Bronchial epithelial cell (primary cell): ENCODE measurements at regions not wholly inside any gene's neighbourhood (a gene's known extent, or its start where the extent isn't known, plus 50 kb on each side); places are given as distances from the start of the nearest gene placed in this dataset.
"Not testable (repeated sequence)": the region's sequence is repeated elsewhere in the genome, so short reads cannot be mapped to it uniquely, and the experiment has no call there.

Source experiments
- DNase-seq: peaks from one replicate; pipeline ENCODE4 v3.0.0-alpha.2; 2010; ENCODE audit warnings: low read depth
- FAIRE-seq: peaks from 2 replicates; lab custom pipeline; 2011; peaks lifted over from hg19 to GRCh38; lab: Jason Lieb, UNC
- H3K27me3 ChIP-seq: 2 replicates; pipeline ENCODE4 v1.5.1; 2011; ENCODE audit warnings: low read length; ENCODE audit not compliant: control insufficient read depth, insufficient read depth
- H3K36me3 ChIP-seq: 2 replicates; pipeline ENCODE4 v1.5.1; 2011; ENCODE audit warnings: low read length; ENCODE audit not compliant: control insufficient read depth, insufficient read depth
- H3K4me3 ChIP-seq: 2 replicates; pipeline ENCODE4 v1.5.1; 2011; ENCODE audit warnings: mild to moderate bottlenecking, low read depth, low read length, control low read depth
- TF ChIP-seq, protein P1 (sequence below): IDR thresholded peaks from 2 replicates; pipeline ENCODE4 v1.5.1; 2011; ENCODE audit warnings: mild to moderate bottlenecking, moderate library complexity, low read length, control low read depth, inconsistent platforms; ENCODE audit not compliant: insufficient read depth, severe bottlenecking

GRCh38 chr4:13815231-13815630 is 187.7 kb upstream of the BOD1L1 start:
- H3K4me3 ChIP-seq, result no peak overlapping the region
- TF ChIP-seq, protein P1, sequence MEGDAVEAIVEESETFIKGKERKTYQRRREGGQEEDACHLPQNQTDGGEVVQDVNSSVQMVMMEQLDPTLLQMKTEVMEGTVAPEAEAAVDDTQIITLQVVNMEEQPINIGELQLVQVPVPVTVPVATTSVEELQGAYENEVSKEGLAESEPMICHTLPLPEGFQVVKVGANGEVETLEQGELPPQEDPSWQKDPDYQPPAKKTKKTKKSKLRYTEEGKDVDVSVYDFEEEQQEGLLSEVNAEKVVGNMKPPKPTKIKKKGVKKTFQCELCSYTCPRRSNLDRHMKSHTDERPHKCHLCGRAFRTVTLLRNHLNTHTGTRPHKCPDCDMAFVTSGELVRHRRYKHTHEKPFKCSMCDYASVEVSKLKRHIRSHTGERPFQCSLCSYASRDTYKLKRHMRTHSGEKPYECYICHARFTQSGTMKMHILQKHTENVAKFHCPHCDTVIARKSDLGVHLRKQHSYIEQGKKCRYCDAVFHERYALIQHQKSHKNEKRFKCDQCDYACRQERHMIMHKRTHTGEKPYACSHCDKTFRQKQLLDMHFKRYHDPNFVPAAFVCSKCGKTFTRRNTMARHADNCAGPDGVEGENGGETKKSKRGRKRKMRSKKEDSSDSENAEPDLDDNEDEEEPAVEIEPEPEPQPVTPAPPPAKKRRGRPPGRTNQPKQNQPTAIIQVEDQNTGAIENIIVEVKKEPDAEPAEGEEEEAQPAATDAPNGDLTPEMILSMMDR, result no peak
- no peaks in the 10 kb centered on the region for H3K36me3 ChIP-seq
- H3K27me3 ChIP-seq, result no peaks in the 10 kb centered on the region
- FAIRE-seq, result no peak
- no peak for DNase-seq

- no peaks in the 10 kb centered on the region for H3K27me3 ChIP-seq
- DNase-seq, result no peak
- FAIRE-seq, result no peak
- no peak overlapping the region for H3K4me3 ChIP-seq
- TF ChIP-seq, protein P1, result no peak
- H3K36me3 ChIP-seq, result no peaks in the 10 kb centered on the region
Observed at GRCh38 chr4:13816472-13816871, 188.9 kb upstream of the BOD1L1 start.

- Histone ChIP-seq H3K36me3 (no peaks in the 10 kb centered on the region), H3K27me3 (no peaks in the 10 kb centered on the region), H3K4me3 (no peak overlapping the region)
- TF ChIP-seq, protein P1, result no peak
- DNase-seq (no peak), FAIRE-seq (no peak)
Observed at GRCh38 chr4:13821522-13821921, 194.0 kb upstream of the BOD1L1 start.

DNA sequence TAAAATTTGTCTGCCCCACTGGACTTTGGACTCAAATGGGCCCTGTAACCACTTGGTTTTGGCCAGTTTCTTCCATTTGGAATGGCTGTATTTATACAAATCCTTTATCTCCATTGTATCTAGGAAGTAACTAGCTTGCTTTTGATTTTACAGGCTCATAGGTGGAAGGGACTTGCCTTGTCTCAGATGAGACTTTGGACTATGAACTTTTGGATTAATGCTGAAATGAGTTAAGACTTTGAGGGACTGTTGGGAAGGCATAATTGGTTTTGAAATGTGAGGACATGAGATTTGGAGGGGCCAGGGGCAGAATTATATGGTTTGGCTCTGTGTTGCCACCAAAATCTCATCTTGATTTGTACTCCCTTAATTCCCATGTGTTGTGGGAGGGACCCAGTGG is 198.3 kb upstream of the BOD1L1 start:
- not testable (repeated sequence) for H3K4me3 ChIP-seq, DNase-seq, H3K36me3 ChIP-seq, FAIRE-seq, H3K27me3 ChIP-seq

GRCh38 chr4:13829457-13829856 is 201.9 kb upstream of the BOD1L1 start:
- peak; percentile 79 for DNase-seq
- H3K27me3 ChIP-seq, result no peaks in the 10 kb centered on the region
- no peak overlapping the region for H3K4me3 ChIP-seq
- TF ChIP-seq, protein P1, result no peak
- H3K36me3 ChIP-seq, result no peaks in the 10 kb centered on the region
- no peak for FAIRE-seq

- Histone ChIP-seq H3K4me3 (no peak overlapping the region), H3K36me3 (no peaks in the 10 kb centered on the region), H3K27me3 (no peaks in the 10 kb centered on the region)
- FAIRE-seq, result no peak
- TF ChIP-seq, protein P1, result no peak
- DNase-seq, result no peak
Observed at GRCh38 chr4:13830449-13830848, 202.9 kb upstream of the BOD1L1 start.
